ENCODE measurements at regions not wholly inside any gene's neighbourhood (a gene's known extent, or its start where the extent isn't known, plus 50 kb on each side); places are given as distances from the start of the nearest gene placed in this dataset.

DNA sequence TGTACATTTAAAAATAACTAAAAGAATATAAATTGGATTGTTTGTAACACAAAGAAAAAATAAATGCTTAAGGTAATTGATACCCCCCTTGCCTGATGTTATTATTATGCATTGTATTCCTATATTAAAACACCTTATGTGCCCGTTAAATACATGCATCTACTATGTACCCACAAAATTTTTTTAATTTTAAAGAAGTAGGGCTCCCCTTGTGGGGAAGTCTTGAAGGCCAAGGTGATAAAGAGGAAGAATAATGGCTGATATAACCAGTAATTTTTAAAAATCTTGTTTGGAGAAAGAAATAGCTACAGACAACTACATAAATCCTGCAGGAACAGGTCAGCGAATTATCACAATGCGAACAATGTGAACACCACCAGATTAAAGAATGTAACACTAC is 451.7 kb upstream of the ARHGEF26 start:
- no peak overlapping the region for H3K4me3 ChIP-seq (ENCODE audit: low read depth, low read length)
- TF ChIP-seq, protein P1, sequence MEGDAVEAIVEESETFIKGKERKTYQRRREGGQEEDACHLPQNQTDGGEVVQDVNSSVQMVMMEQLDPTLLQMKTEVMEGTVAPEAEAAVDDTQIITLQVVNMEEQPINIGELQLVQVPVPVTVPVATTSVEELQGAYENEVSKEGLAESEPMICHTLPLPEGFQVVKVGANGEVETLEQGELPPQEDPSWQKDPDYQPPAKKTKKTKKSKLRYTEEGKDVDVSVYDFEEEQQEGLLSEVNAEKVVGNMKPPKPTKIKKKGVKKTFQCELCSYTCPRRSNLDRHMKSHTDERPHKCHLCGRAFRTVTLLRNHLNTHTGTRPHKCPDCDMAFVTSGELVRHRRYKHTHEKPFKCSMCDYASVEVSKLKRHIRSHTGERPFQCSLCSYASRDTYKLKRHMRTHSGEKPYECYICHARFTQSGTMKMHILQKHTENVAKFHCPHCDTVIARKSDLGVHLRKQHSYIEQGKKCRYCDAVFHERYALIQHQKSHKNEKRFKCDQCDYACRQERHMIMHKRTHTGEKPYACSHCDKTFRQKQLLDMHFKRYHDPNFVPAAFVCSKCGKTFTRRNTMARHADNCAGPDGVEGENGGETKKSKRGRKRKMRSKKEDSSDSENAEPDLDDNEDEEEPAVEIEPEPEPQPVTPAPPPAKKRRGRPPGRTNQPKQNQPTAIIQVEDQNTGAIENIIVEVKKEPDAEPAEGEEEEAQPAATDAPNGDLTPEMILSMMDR (IDR thresholded peaks at IDR 0.05; ENCODE audit: insufficient read depth, low read depth, low read length) = no peak
- no peak for DNase-seq (ENCODE audit: low read depth)

DNA sequence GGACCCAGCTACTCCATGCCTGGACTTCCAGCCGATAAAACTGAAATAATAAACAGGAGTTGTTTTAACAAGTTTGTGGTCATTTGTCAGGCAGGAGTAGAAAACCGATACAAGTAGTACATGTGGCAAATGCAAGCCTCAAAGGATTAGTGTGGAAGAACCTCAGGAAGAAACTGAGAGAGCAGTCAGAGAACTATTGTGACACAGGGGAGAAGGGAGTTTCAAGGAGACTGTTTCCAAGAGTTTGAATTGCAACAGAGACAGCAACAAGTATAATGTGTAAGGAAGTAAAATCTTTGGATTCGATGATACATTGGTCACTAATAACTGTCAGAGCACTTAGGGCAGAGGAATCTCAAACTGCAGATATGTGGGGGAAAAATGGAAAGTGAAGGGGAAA is 450.6 kb upstream of the ARHGEF26 start:
- no peak overlapping the region for H3K4me3 ChIP-seq (ENCODE audit: low read depth, low read length)
- no peak for DNase-seq (ENCODE audit: low read depth)
- TF ChIP-seq, protein P1 (IDR thresholded peaks at IDR 0.05; ENCODE audit: insufficient read depth, low read depth, low read length) = no peak

DNA sequence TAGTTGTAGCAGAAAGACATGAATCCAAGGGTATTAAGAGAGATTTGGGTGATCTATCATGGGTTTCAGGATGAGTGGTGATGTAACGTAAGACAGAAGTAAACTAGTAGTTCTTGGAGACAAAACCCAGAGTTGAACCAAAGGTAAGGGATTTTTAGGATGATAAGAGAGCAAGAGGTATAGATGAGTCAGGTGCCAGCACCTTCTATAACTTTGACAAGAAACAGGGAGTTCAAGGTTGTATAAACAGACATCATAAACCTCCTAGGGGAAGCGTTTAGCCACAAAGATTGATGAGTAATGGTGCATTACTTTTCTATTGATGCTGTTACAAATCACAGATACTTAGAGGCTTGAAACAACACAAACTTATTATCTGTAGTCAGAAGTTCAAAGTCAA is 447.3 kb upstream of the ARHGEF26 start:
- TF ChIP-seq, protein P1 (IDR thresholded peaks at IDR 0.05; ENCODE audit: insufficient read depth, low read depth, low read length) = no peak
- no peak overlapping the region for H3K4me3 ChIP-seq (ENCODE audit: low read depth, low read length)
- DNase-seq (ENCODE audit: low read depth) = no peak

DNA sequence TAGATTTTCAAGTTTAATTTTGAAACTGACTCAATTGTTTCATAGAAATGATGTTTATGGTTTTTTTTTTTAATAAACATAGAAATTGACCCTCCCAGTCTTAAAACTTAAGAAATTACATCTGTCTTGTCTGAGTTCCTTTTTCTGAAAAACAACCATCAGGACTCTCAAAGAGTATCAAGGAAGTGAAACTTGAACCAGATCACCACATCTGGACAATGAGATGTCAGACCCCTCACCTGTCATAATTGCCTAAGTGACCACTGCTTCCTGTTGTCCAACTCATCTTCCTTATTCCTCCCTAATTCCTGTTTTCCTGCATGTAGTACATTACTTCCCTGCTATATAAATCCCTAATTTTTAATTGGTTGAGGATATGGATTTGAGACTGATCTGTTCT is 441.5 kb upstream of the ARHGEF26 start:
- no peak for DNase-seq (ENCODE audit: low read depth)
- TF ChIP-seq, protein P1 (IDR thresholded peaks at IDR 0.05; ENCODE audit: insufficient read depth, low read depth, low read length) = no peak
- H3K4me3 ChIP-seq (ENCODE audit: low read depth, low read length) = no peak overlapping the region

DNA sequence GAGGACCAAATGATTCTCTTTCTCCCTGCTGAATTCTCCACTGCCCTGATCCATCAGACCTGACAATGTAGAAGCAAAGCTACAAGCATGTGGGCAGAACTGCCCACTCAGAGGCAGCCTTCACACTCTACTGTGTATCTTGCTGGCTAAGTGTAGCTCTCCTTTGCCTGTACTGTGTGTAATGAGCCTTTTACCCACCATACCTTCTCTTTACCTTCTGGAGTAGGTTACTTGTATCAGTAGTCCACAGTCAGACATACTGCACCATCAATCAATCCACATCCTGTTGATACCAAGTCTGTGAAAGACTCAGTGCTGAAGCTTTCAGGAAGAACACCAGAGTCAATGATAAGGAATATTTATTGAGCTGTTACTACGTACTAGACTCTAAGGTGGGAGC is 440.7 kb upstream of the ARHGEF26 start:
- DNase-seq (ENCODE audit: low read depth) = no peak
- TF ChIP-seq, protein P1 (IDR thresholded peaks at IDR 0.05; ENCODE audit: insufficient read depth, low read depth, low read length) = no peak
- H3K4me3 ChIP-seq (ENCODE audit: low read depth, low read length) = no peak overlapping the region

DNA sequence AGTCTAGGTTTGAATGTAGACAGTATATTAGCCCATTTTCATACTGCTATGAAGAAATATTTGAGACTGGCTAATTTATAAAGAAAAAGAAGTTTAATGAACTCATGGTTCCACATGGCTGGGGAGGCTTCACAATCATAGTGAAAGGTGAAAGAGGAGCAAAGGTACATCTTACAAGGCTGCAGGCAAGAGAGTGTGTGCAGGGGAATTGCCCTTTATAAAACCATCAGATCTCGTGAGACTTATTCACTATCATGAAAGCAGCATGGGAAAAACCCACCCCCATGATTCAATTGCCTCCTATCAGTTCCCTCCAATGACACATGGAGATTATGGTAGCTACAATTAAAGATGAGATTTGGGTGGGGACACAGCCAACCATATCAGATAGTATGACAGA is 440.1 kb upstream of the ARHGEF26 start:
- DNase-seq (ENCODE audit: low read depth) = no peak
- no peak overlapping the region for H3K4me3 ChIP-seq (ENCODE audit: low read depth, low read length)
- TF ChIP-seq, protein P1 (IDR thresholded peaks at IDR 0.05; ENCODE audit: insufficient read depth, low read depth, low read length) = no peak

DNA sequence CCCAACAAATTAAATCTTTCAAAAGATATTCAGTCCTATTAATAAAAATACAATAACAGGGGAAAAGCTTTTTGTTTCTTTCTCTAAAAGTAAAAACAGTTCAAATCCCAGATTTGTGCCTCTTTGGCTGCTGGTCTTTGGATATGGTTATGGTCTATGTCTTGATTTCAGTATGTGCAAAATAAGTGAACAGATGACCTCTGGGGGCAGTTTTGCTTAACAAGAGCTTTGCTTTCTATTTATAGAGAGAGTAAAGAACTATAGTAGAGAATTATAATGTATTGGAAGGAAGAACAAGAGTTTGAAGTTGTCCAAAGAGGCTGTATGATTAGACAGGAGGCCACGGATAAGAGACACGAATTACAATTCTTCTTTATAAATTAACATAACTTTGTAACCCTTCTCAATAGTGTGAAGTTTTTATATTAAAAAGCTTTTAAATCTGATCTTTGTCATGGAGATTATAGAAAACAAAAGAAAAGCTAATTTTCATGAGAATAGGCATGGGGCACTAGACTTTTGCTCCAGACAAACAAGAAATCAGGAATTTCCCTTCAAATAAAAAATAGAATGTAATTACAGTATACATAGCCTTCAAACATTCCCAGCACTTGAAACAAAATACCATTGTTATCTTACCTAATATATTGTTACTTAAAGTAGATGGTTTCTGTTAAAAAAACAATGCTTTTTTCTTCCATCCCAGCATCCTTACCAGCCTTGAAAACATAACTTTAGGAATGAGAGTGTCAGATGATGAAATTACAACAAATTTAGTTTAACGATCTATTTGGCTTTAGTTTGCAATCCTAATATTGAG is 432.7 kb upstream of the ARHGEF26 start:
- no peak for DNase-seq (ENCODE audit: low read depth)
- no peak overlapping the region for H3K4me3 ChIP-seq (ENCODE audit: low read depth, low read length)
- TF ChIP-seq, protein P1 (IDR thresholded peaks at IDR 0.05; ENCODE audit: insufficient read depth, low read depth, low read length) = no peak

Data from fibroblast of villous mesenchyme (primary cell).